PC-9 (cell line): ENCODE measurements at regions not wholly inside any gene's neighbourhood (a gene's known extent, or its start where the extent isn't known, plus 50 kb on each side); places are given as distances from the start of the nearest gene placed in this dataset.

ENCODE experiments used
- BruUV-seq: library from RNA; stranded (reverse); fragments of 400-500 nt; replicated peaks from 2 replicates; lab custom pipeline; 2021; lab: Mats Ljungman, UMichigan
- CTCF ChIA-PET: fragments of 300-600 bp; sonication (Branson Sonifier 250); formaldehyde crosslinking; loops from one replicate; lab custom pipeline; 2022; ENCODE audit warnings: antibody characterized with exemption; lab: Charles Lee
- POLR2A ChIA-PET: fragments of 300-600 bp; sonication (Branson Sonifier 250); formaldehyde crosslinking; loops from one replicate; lab custom pipeline; 2022; ENCODE audit warnings: antibody characterized with exemption; ENCODE audit not compliant: unreplicated experiment; lab: Charles Lee
- DNase-seq, 2 experiments: peaks; one replicate each; pipeline versions ENCODE4 v3.0.0 to v3.0.0-alpha.2; 2015 to 2022; ENCODE audit warnings: mixed read lengths in 1 of 2
- H2AFZ ChIP-seq: fragments of 200-600 bp; sonication (generic); 2 replicates; pipeline ENCODE4 v1.8.1; 2017; ENCODE audit warnings: antibody characterized with exemption
- H3F3A ChIP-seq: fragments of 200-600 bp; sonication (generic); 2 replicates; pipeline ENCODE4 v1.8.1; 2017; ENCODE audit warnings: antibody characterized with exemption, mild to moderate bottlenecking, low read depth; ENCODE audit not compliant: insufficient read depth
- H3K27ac ChIP-seq: fragments of 200-600 bp; sonication (generic); 2 replicates; pipeline ENCODE4 v1.6.1; 2016; ENCODE audit warnings: mixed run types
- H3K27me3 ChIP-seq: fragments of 200-600 bp; sonication (generic); 2 replicates; pipeline ENCODE4 v1.6.1; 2016; ENCODE audit warnings: low read depth, mixed run types; ENCODE audit not compliant: insufficient read depth
- H3K36me3 ChIP-seq: fragments of 200-600 bp; sonication (generic); 2 replicates; pipeline ENCODE4 v1.6.1; 2016; ENCODE audit warnings: low read depth, mixed run types
- H3K4me1 ChIP-seq: fragments of 200-600 bp; sonication (generic); replicated peaks from 2 replicates; pipeline ENCODE4 v1.6.1; 2016; ENCODE audit warnings: mixed run types; ENCODE audit not compliant: insufficient read depth
- H3K4me2 ChIP-seq: fragments of 200-600 bp; sonication (generic); 2 replicates; pipeline ENCODE4 v1.6.1; 2017; ENCODE audit warnings: mixed run types
- H3K4me3 ChIP-seq: fragments of 200-600 bp; sonication (generic); 2 replicates; pipeline ENCODE4 v1.6.1; 2016; ENCODE audit warnings: mixed run types
- H3K79me2 ChIP-seq: fragments of 200-600 bp; sonication (generic); 2 replicates; pipeline ENCODE4 v1.6.1; 2017; ENCODE audit warnings: low read depth, mixed run types
- H3K9me2 ChIP-seq: fragments of 200-600 bp; sonication (generic); 2 replicates; pipeline ENCODE4 v1.8.1; 2017; ENCODE audit warnings: mild to moderate bottlenecking; ENCODE audit not compliant: insufficient read depth
- H3K9me3 ChIP-seq: fragments of 200-600 bp; sonication (generic); 2 replicates; pipeline ENCODE4 v1.8.1; 2016; ENCODE audit warnings: low read depth; ENCODE audit not compliant: insufficient read depth
- H4K20me1 ChIP-seq: fragments of 200-600 bp; sonication (generic); 2 replicates; pipeline ENCODE4 v1.8.1; 2017; ENCODE audit not compliant: insufficient read depth
- EZH2 ChIP-seq: fragments of 200-600 bp; sonication (generic); IDR thresholded peaks from 2 replicates; pipeline ENCODE4 v1.8.0; 2017; ENCODE audit warnings: antibody characterized with exemption, low read depth
- intact Hi-C: fragments of 100-400 bp; cut with micrococcal nuclease; formaldehyde crosslinking; loops from one replicate; pipeline ENCODE4 v1.10.0; 2022; ENCODE audit not compliant: unreplicated experiment
- TF ChIP-seq, protein P1 (sequence below): fragments of 200-600 bp; sonication (generic); conservative IDR thresholded peaks from 2 replicates; pipeline ENCODE4 v1.6.1; 2017; ENCODE audit warnings: mixed run types, antibody characterized with exemption, mild to moderate bottlenecking, moderate library complexity

DNA sequence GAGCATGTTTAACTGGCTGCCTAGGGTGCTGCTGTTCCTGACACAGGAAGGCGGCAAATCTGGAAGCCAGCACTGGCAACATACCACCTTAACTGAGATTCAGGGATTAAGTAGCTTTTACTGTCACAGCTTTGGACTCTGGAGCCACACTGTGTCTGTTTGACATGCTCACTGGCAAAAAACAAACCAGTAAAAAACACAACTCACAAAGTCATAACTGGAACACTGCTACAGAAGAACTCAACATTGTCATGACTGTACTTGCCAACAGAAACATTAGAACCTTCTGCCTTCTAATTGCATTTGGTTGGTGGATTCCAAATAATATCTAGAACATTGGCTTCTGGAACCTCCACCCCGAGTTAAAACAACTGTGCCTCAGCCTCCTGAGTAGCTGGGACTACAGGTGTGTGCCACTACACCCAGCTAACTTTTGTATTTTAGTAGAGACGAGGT, 117.6 kb downstream of the TTC6 start:
- intact Hi-C loops: loop anchor here (10.0 kb wide), 1 partner anchor 468 kb away; no protein-coding TSS in a partner anchor
- Histone ChIP-seq H4K20me1 (no peaks in the 10 kb centered on the region), H3K4me2 (no peak overlapping the region), H3K27ac (no peak overlapping the region), H2AFZ (no peak overlapping the region), H3K9me2 (no peaks in the 10 kb centered on the region), H3K9me3 (no peaks in the 10 kb centered on the region), H3F3A (no peaks in the 10 kb centered on the region), H3K4me1 (no peaks in the 10 kb centered on the region; the same call in 1 of the 2 replicates), H3K79me2 (no peaks in the 10 kb centered on the region), H3K27me3 (no peaks in the 10 kb centered on the region), H3K4me3 (no peak overlapping the region), H3K36me3 (no peaks in the 10 kb centered on the region)
- no TSS peak for BruUV-seq
- TF ChIP-seq, protein P1, sequence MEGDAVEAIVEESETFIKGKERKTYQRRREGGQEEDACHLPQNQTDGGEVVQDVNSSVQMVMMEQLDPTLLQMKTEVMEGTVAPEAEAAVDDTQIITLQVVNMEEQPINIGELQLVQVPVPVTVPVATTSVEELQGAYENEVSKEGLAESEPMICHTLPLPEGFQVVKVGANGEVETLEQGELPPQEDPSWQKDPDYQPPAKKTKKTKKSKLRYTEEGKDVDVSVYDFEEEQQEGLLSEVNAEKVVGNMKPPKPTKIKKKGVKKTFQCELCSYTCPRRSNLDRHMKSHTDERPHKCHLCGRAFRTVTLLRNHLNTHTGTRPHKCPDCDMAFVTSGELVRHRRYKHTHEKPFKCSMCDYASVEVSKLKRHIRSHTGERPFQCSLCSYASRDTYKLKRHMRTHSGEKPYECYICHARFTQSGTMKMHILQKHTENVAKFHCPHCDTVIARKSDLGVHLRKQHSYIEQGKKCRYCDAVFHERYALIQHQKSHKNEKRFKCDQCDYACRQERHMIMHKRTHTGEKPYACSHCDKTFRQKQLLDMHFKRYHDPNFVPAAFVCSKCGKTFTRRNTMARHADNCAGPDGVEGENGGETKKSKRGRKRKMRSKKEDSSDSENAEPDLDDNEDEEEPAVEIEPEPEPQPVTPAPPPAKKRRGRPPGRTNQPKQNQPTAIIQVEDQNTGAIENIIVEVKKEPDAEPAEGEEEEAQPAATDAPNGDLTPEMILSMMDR: no peak
- no peak for TF ChIP-seq EZH2
- POLR2A ChIA-PET: no interaction called here
- no peak for DNase-seq
- CTCF ChIA-PET: no interaction called here

DNA sequence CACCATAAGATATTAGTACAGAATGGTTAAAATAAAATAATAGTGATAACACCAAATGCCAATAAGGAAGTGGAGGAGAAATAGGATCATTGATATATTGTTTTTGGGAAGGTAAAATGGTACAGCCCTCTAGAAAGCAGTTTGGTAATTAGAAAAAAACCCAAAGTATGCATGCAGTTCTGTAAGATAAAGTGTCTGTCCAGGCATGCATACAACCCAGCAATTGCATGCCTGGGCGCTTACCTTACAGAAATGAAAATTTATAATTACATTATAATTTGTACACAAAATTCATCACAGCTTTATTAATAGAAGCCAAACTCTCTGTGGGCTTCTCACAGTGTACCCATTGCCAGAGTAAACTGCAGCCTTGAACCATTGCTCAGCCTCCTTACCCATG, 124.7 kb downstream of the TTC6 start:
- Histone ChIP-seq H3K9me2 (no peaks in the 10 kb centered on the region), H3F3A (no peaks in the 10 kb centered on the region), H3K27ac (no peak overlapping the region), H3K4me2 (no peak overlapping the region), H3K9me3 (no peaks in the 10 kb centered on the region), H3K4me3 (no peak overlapping the region), H3K79me2 (no peaks in the 10 kb centered on the region), H3K36me3 (no peaks in the 10 kb centered on the region), H3K4me1 (no peaks in the 10 kb centered on the region), H3K27me3 (no peaks in the 10 kb centered on the region), H2AFZ (no peak overlapping the region), H4K20me1 (no peaks in the 10 kb centered on the region)
- no peak for DNase-seq
- CTCF ChIA-PET: no interaction called here
- intact Hi-C loops: no loop called here
- no TSS peak for BruUV-seq
- TF ChIP-seq EZH2: no peak
- TF ChIP-seq, protein P1: no peak
- POLR2A ChIA-PET: no interaction called here

DNA sequence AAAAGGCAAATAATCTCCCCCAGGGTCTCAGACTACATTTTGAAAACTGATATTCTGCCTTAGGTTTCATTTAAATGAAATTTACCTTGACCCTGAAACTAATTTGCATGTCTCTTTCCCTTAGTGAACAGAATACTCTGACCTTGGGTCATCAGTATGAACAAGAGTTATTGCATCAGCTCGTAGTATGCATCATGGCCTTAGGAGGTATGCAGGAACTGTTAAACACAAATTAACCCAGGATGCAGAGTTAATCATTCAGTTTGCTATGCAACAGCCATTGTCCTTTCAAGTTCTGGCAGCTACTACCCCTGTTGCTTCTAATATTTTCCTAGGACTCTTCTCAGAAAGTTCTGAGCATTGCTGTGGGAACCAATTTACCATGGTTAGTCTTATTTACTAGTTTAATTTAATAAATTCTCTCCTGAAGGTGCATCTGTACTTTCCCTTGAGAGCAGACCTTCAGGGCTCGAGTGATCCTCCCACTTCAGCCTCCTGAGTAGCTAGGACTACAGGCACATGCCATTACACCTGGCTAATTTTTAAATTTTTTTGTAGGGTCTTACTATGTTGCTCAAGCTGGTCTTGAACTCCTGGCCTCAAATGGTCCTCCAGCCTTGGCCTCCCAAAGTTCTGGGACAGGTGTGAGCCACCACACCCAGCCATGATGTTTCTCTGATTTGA, 126.7 kb downstream of the TTC6 start:
- TF ChIP-seq, protein P1: no peak
- TF ChIP-seq EZH2: no peak
- H3K27me3 ChIP-seq: no peaks in the 10 kb centered on the region
- H3K79me2 ChIP-seq: no peaks in the 10 kb centered on the region
- H4K20me1 ChIP-seq: no peaks in the 10 kb centered on the region
- no peak overlapping the region for H3K4me3 ChIP-seq
- DNase-seq: no peak
- H3K4me1 ChIP-seq: no peaks in the 10 kb centered on the region
- intact Hi-C loops: no loop called here
- POLR2A ChIA-PET: no interaction called here
- no peaks in the 10 kb centered on the region for H3F3A ChIP-seq
- CTCF ChIA-PET: no interaction called here
- no peaks in the 10 kb centered on the region for H3K9me3 ChIP-seq
- no peak overlapping the region for H3K27ac ChIP-seq
- H3K36me3 ChIP-seq: no peaks in the 10 kb centered on the region
- no peaks in the 10 kb centered on the region for H3K9me2 ChIP-seq
- no peak overlapping the region for H2AFZ ChIP-seq
- no TSS peak for BruUV-seq
- no peak overlapping the region for H3K4me2 ChIP-seq
